Neural cell (in vitro differentiated cells): ENCODE measurements at regions not wholly inside any gene's neighbourhood (a gene's known extent, or its start where the extent isn't known, plus 50 kb on each side); places are given as distances from the start of the nearest gene placed in this dataset.

Experiments used
- H2AFZ ChIP-seq: fragments of 200-600, 300-800 bp; sonication (generic), shearing (Covaris generic); 2 replicates; pipeline ENCODE4 v1.6.0; 2014; ENCODE audit warnings: low read depth, mild to moderate bottlenecking, antibody characterized with exemption, low read length, moderate library complexity
- H3F3A ChIP-seq: fragments of 200-600 bp; shearing (Covaris generic); 2 replicates; pipeline ENCODE4 v1.6.1; 2016; ENCODE audit warnings: mild to moderate bottlenecking, moderate library complexity, mixed read lengths, antibody characterized with exemption, low read length; ENCODE audit not compliant: insufficient read depth, poor library complexity, severe bottlenecking
- H3K27ac ChIP-seq: fragments of 200-600, 300-800 bp; sonication (generic), shearing (Covaris generic); 2 replicates; pipeline ENCODE4 v1.5.1; 2014; ENCODE audit warnings: mild to moderate bottlenecking, low read length, moderate library complexity
- H3K27me3 ChIP-seq: fragments of 300-800, 200-600 bp; sonication (generic), shearing (Covaris generic); 2 replicates; pipeline ENCODE4 v1.6.0; 2014; ENCODE audit warnings: mild to moderate bottlenecking, low read depth, low read length, moderate library complexity; ENCODE audit not compliant: insufficient read depth
- H3K36me3 ChIP-seq: fragments of 300-800, 200-600 bp; sonication (generic), shearing (Covaris generic); 2 replicates; pipeline ENCODE4 v1.5.1; 2014; ENCODE audit warnings: mild to moderate bottlenecking, antibody characterized with exemption, low read length, moderate library complexity; ENCODE audit not compliant: insufficient read depth
- H3K4me2 ChIP-seq: fragments of 300-800, 200-600 bp; sonication (generic), shearing (Covaris generic); 2 replicates; pipeline ENCODE4 v1.6.0; 2014; ENCODE audit warnings: mild to moderate bottlenecking, low read length
- H3K4me3 ChIP-seq: fragments of 300-800, 200-600 bp; sonication (generic), shearing (Covaris generic); 2 replicates; pipeline ENCODE4 v1.5.1; 2014; ENCODE audit warnings: mild to moderate bottlenecking, low read length, moderate library complexity
- H3K79me2 ChIP-seq: fragments of 200-600 bp; shearing (Covaris generic); replicated peaks from 2 replicates; pipeline ENCODE4 v1.6.0; 2014; ENCODE audit warnings: mild to moderate bottlenecking, low read length, moderate library complexity; ENCODE audit not compliant: insufficient read depth
- H3K9ac ChIP-seq: fragments of 300-800, 200-600 bp; sonication (generic), shearing (Covaris generic); 2 replicates; pipeline ENCODE4 v1.6.1; 2016; ENCODE audit warnings: mild to moderate bottlenecking, low read length, mixed read lengths
- H3K9me2 ChIP-seq: fragments of 200-600 bp; shearing (Covaris generic); 2 replicates; pipeline ENCODE4 v1.6.1; 2016; ENCODE audit warnings: mild to moderate bottlenecking, low read length, mixed read lengths; ENCODE audit not compliant: insufficient read depth
- H3K9me3 ChIP-seq: fragments of 200-600, 300-800 bp; sonication (generic), shearing (Covaris generic); 2 replicates; pipeline ENCODE4 v1.6.1; 2016; ENCODE audit warnings: mild to moderate bottlenecking, mixed run types, low read length, moderate library complexity, mixed read lengths
- H4K20me1 ChIP-seq: fragments of 200-600 bp; shearing (Covaris generic); 2 replicates; pipeline ENCODE4 v1.6.1; 2016; ENCODE audit warnings: mild to moderate bottlenecking, mixed run types; ENCODE audit not compliant: insufficient read depth
- CTCF ChIP-seq: fragments of 450-650 bp; IDR thresholded peaks from 2 replicates; pipeline ENCODE4 v1.5.1; 2014; ENCODE audit warnings: antibody characterized with exemption, mild to moderate bottlenecking, moderate library complexity; ENCODE audit not compliant: poor library complexity, severe bottlenecking
- EP300 ChIP-seq: fragments of 450-650 bp; conservative IDR thresholded peaks from 2 replicates; pipeline ENCODE4 v1.6.1; 2014; ENCODE audit warnings: antibody characterized with exemption, mild to moderate bottlenecking, moderate library complexity; ENCODE audit not compliant: poor library complexity, severe bottlenecking
- EZH2 ChIP-seq: fragments of 200-600, 300-800 bp; shearing (Covaris generic), sonication (generic); IDR thresholded peaks from 2 replicates; pipeline ENCODE4 v1.6.1; 2014; ENCODE audit warnings: antibody characterized with exemption, low read length, borderline replicate concordance, mild to moderate bottlenecking; ENCODE audit not compliant: insufficient read depth, poor library complexity, severe bottlenecking
- MXI1 ChIP-seq: fragments of 450-650 bp; conservative IDR thresholded peaks from 2 replicates; pipeline ENCODE4 v1.6.1; 2014; ENCODE audit warnings: antibody characterized with exemption, mild to moderate bottlenecking; ENCODE audit not compliant: poor library complexity, severe bottlenecking
- POLR2AphosphoS5 ChIP-seq: IDR thresholded peaks from 2 replicates; pipeline ENCODE4 v1.6.1; 2012
- RAD21 ChIP-seq: fragments of 450-650 bp; conservative IDR thresholded peaks from 2 replicates; pipeline ENCODE4 v1.6.1; 2014; ENCODE audit warnings: antibody characterized with exemption, mild to moderate bottlenecking, moderate library complexity
- REST ChIP-seq: IDR thresholded peaks from 2 replicates; pipeline ENCODE4 v1.6.1; 2012; ENCODE audit warnings: borderline replicate concordance
- SMC3 ChIP-seq: fragments of 450-650 bp; conservative IDR thresholded peaks from 2 replicates; pipeline ENCODE4 v1.6.1; 2014; ENCODE audit warnings: antibody characterized with exemption, mild to moderate bottlenecking, moderate library complexity; ENCODE audit not compliant: poor library complexity
- TAF1 ChIP-seq: IDR thresholded peaks from 2 replicates; pipeline ENCODE4 v1.6.1; 2012; ENCODE audit warnings: low read depth

GRCh38 chr20:21862259-21862946 is 156.9 kb downstream of the PAX1 start:
- no peak overlapping the region for H2AFZ ChIP-seq
- H4K20me1 ChIP-seq, result no peaks in the 10 kb centered on the region
- no peaks in the 10 kb centered on the region for H3F3A ChIP-seq
- no peak overlapping the region for H3K4me2 ChIP-seq
- H3K79me2 ChIP-seq, result no peaks in the 10 kb centered on the region
- no peaks in the 10 kb centered on the region for H3K9me2 ChIP-seq
- H3K36me3 ChIP-seq, result no peaks in the 10 kb centered on the region
- no peak overlapping the region for H3K9ac ChIP-seq
- H3K4me3 ChIP-seq, result no peak overlapping the region
- TF ChIP-seq POLR2AphosphoS5 (no peak), CTCF (no peak), REST (no peak), TAF1 (no peak), EZH2 (no peak), RAD21 (no peak), EP300 (no peak), MXI1 (no peak), SMC3 (no peak)
- H3K27me3 ChIP-seq, result no peaks in the 10 kb centered on the region
- no peaks in the 10 kb centered on the region for H3K9me3 ChIP-seq
- no peak overlapping the region for H3K27ac ChIP-seq

GRCh38 chr20:21840991-21841390 is 135.5 kb downstream of the PAX1 start:
- H3K27ac ChIP-seq, result no peak overlapping the region
- TF ChIP-seq EP300, result no peak
- no peak overlapping the region for H3K4me2 ChIP-seq
- H3F3A ChIP-seq, result no peaks in the 10 kb centered on the region
- H3K9me3 ChIP-seq, result no peaks in the 10 kb centered on the region
- H3K79me2 ChIP-seq, result no peaks in the 10 kb centered on the region
- H3K9me2 ChIP-seq, result no peaks in the 10 kb centered on the region
- no peak overlapping the region for H2AFZ ChIP-seq
- no peak overlapping the region for H3K9ac ChIP-seq
- no peaks in the 10 kb centered on the region for H4K20me1 ChIP-seq
- H3K36me3 ChIP-seq, result no peaks in the 10 kb centered on the region
- H3K4me3 ChIP-seq, result no peak overlapping the region
- H3K27me3 ChIP-seq, result no peaks in the 10 kb centered on the region
